PC-9 (cell line): ENCODE measurements at regions not wholly inside any gene's neighbourhood (a gene's known extent, or its start where the extent isn't known, plus 50 kb on each side); places are given as distances from the start of the nearest gene placed in this dataset.

Experiments
- CTCF ChIP-seq: fragments of 200-600 bp; sonication (generic); conservative IDR thresholded peaks from 2 replicates; pipeline ENCODE4 v1.6.1; 2017; ENCODE audit warnings: mixed run types, antibody characterized with exemption, mild to moderate bottlenecking, moderate library complexity
- EZH2 ChIP-seq: fragments of 200-600 bp; sonication (generic); IDR thresholded peaks from 2 replicates; pipeline ENCODE4 v1.8.0; 2017; ENCODE audit warnings: antibody characterized with exemption, low read depth

GRCh38 chr15:25087137-25087536 is 132.3 kb downstream of the SNRPN start:
- TF ChIP-seq CTCF (no peak), EZH2 (no peak)
